OCI-LY7 (cell line): ENCODE measurements at regions not wholly inside any gene's neighbourhood (a gene's known extent, or its start where the extent isn't known, plus 50 kb on each side); places are given as distances from the start of the nearest gene placed in this dataset.

ENCODE experiments used
- BruUV-seq: library from RNA; stranded (reverse); fragments of 400-500 nt; replicated peaks from 2 replicates; lab custom pipeline; 2021; lab: Mats Ljungman, UMichigan
- CTCF ChIA-PET: fragments of 300-600 bp; sonication (Branson Sonifier 250); formaldehyde crosslinking; loops from one replicate; lab custom pipeline; 2022; ENCODE audit warnings: antibody characterized with exemption; ENCODE audit not compliant: unreplicated experiment; lab: Charles Lee
- POLR2A ChIA-PET: fragments of 300-600 bp; sonication (Branson Sonifier 250); formaldehyde crosslinking; loops from one replicate; lab custom pipeline; 2022; ENCODE audit warnings: antibody characterized with exemption; lab: Charles Lee
- DNase-seq: peaks from one replicate; pipeline ENCODE4 v3.0.0-alpha.2; 2015; ENCODE audit warnings: low spot score
- H2AFZ ChIP-seq: fragments of 200-600 bp; sonication (generic), shearing (Covaris generic); 2 replicates; pipeline ENCODE4 v1.6.1; 2014; ENCODE audit warnings: mild to moderate bottlenecking, antibody characterized with exemption, low read length, moderate library complexity
- H3K27ac ChIP-seq: fragments of 200-600 bp; sonication (generic); 2 replicates; pipeline ENCODE4 v1.5.1; 2014; ENCODE audit warnings: mixed run types, low read depth, mild to moderate bottlenecking, moderate library complexity, low read length, inconsistent platforms; ENCODE audit not compliant: poor library complexity, severe bottlenecking
- H3K36me3 ChIP-seq: fragments of 200-600 bp; sonication (generic); 2 replicates; pipeline ENCODE4 v1.6.1; 2014; ENCODE audit warnings: mild to moderate bottlenecking, antibody characterized with exemption, low read length, moderate library complexity, mixed read lengths; ENCODE audit not compliant: insufficient read depth
- H3K4me1 ChIP-seq: fragments of 200-600 bp; sonication (generic); 2 replicates; pipeline ENCODE4 v1.5.1; 2014; ENCODE audit warnings: mild to moderate bottlenecking, low read length; ENCODE audit not compliant: insufficient read depth, poor library complexity, severe bottlenecking
- H3K4me2 ChIP-seq: fragments of 200-600 bp; sonication (generic); 2 replicates; pipeline ENCODE4 v1.6.1; 2014; ENCODE audit warnings: mild to moderate bottlenecking, low read length
- H3K4me3 ChIP-seq: fragments of 200-600 bp; sonication (generic); 2 replicates; pipeline ENCODE4 v1.5.1; 2014; ENCODE audit warnings: mild to moderate bottlenecking, low read depth, low read length; ENCODE audit not compliant: poor library complexity, severe bottlenecking
- H3K79me2 ChIP-seq: fragments of 200-600 bp; sonication (generic); 2 replicates; pipeline ENCODE4 v1.6.1; 2016; ENCODE audit warnings: low read depth, mild to moderate bottlenecking, low read length, moderate library complexity, mixed read lengths; ENCODE audit not compliant: insufficient read depth
- H3K9me2 ChIP-seq: fragments of 200-600 bp; sonication (generic); 2 replicates; pipeline ENCODE4 v1.6.1; 2016; ENCODE audit warnings: mild to moderate bottlenecking, low read length, mixed read lengths; ENCODE audit not compliant: insufficient read depth
- H3K9me3 ChIP-seq: fragments of 200-600 bp; sonication (generic); 2 replicates; pipeline ENCODE4 v1.6.1; 2014; ENCODE audit warnings: mild to moderate bottlenecking, mixed run types, low read length, mixed read lengths
- H4K20me1 ChIP-seq: fragments of 200-600 bp; sonication (generic); 2 replicates; pipeline ENCODE4 v1.6.1; 2014; ENCODE audit warnings: mild to moderate bottlenecking, antibody characterized with exemption, low read length, moderate library complexity, mixed read lengths; ENCODE audit not compliant: insufficient read depth
- CTCF ChIP-seq: fragments of 200-600 bp; sonication (generic); conservative IDR thresholded peaks from 2 replicates; pipeline ENCODE4 v1.5.1; 2014; ENCODE audit warnings: mild to moderate bottlenecking, antibody characterized with exemption, low read length, moderate library complexity, mixed read lengths
- EZH2phosphoT487 ChIP-seq: fragments of 200-600 bp; sonication (generic); IDR thresholded peaks from 2 replicates; pipeline ENCODE4 v1.6.1; 2018; ENCODE audit warnings: low read depth, borderline replicate concordance, mild to moderate bottlenecking, mixed run types, antibody characterized with exemption, low read length, moderate library complexity, mixed read lengths
- intact Hi-C: fragments of 100-400 bp; cut with micrococcal nuclease; formaldehyde crosslinking; loops from one replicate; pipeline ENCODE4 v1.10.0; 2022; ENCODE audit not compliant: unreplicated experiment

- no peak overlapping the region for H2AFZ ChIP-seq
- CTCF ChIA-PET: no interaction called here
- H4K20me1 ChIP-seq: no peaks in the 10 kb centered on the region
- POLR2A ChIA-PET: interaction anchor here (0.6 to 0.8 kb wide), 2 partner anchors 9 to 1785 kb away, joined by 3 to 4 read pairs; no protein-coding TSS in a partner anchor
- H3K4me1 ChIP-seq: peaks cover 8% of the 10 kb centered on the region
- no TSS peak for BruUV-seq
- no peak for DNase-seq
- H3K9me2 ChIP-seq: no peaks in the 10 kb centered on the region
- TF ChIP-seq EZH2phosphoT487 (no peak), CTCF (no peak)
- no peaks in the 10 kb centered on the region for H3K79me2 ChIP-seq
- no peak overlapping the region for H3K4me3 ChIP-seq
- intact Hi-C loops: no loop called here
- no peaks in the 10 kb centered on the region for H3K9me3 ChIP-seq
- H3K27ac ChIP-seq: no peak overlapping the region
- no peaks in the 10 kb centered on the region for H3K36me3 ChIP-seq
- no peak overlapping the region for H3K4me2 ChIP-seq
Measured at GRCh38 chr20:50433001-50433761, 77.0 kb upstream of the PTPN1 start.

GRCh38 chr20:50434321-50434652 lies 75.9 kb upstream of the PTPN1 start:
- DNase-seq: no peak
- ChIA-PET POLR2A (no interaction called here), CTCF (no interaction called here)
- H3K36me3 ChIP-seq: no peaks in the 10 kb centered on the region
- H3K9me3 ChIP-seq: no peaks in the 10 kb centered on the region
- H3K27ac ChIP-seq: no peak overlapping the region
- H3K4me3 ChIP-seq: no peak overlapping the region
- no peaks in the 10 kb centered on the region for H4K20me1 ChIP-seq
- H3K4me2 ChIP-seq: no peak overlapping the region
- no TSS peak for BruUV-seq
- H3K4me1 ChIP-seq: peaks cover 8% of the 10 kb centered on the region
- H3K9me2 ChIP-seq: no peaks in the 10 kb centered on the region
- no peaks in the 10 kb centered on the region for H3K79me2 ChIP-seq
- no peak overlapping the region for H2AFZ ChIP-seq
- intact Hi-C loops: no loop called here
- TF ChIP-seq CTCF: no peak
- TF ChIP-seq EZH2phosphoT487: no peak
